A673 (cell line): ENCODE measurements at regions not wholly inside any gene's neighbourhood (a gene's known extent, or its start where the extent isn't known, plus 50 kb on each side); places are given as distances from the start of the nearest gene placed in this dataset.

Source experiments
- EZH2 ChIP-seq: fragments of 200-600 bp; sonication (generic); IDR thresholded peaks from 2 replicates; pipeline ENCODE4 v1.6.1; 2017; ENCODE audit warnings: borderline replicate concordance, low read depth, mild to moderate bottlenecking, mixed read lengths, antibody characterized with exemption, low read length; ENCODE audit not compliant: poor library complexity, severe bottlenecking
- TF ChIP-seq, protein P1 (sequence below): fragments of 300-800, 200-600 bp; sonication (generic); conservative IDR thresholded peaks from 2 replicates; pipeline ENCODE4 v1.5.1; 2017; ENCODE audit warnings: low read depth, mild to moderate bottlenecking, antibody characterized with exemption, low read length, moderate library complexity, mixed read lengths

DNA sequence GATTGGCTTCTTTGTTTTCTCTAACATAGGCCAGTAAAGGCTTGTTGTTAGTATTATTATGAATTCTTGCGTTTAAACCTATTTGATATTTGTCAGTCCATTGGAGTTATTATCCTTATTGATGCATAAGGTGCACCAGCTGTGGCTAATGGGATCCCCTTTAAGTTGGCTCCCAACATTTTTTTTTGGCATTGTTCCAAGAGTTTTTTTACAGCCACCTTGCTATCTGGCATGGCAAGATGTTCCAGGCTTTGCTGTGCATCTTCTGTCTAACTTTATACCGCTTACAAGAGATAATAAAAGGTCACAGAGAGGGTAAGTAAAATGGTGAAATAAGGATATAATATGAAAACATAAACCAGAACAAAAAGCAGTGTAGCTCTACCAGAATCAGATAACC, 157.5 kb upstream of the TACR1 start:
- TF ChIP-seq, protein P1, sequence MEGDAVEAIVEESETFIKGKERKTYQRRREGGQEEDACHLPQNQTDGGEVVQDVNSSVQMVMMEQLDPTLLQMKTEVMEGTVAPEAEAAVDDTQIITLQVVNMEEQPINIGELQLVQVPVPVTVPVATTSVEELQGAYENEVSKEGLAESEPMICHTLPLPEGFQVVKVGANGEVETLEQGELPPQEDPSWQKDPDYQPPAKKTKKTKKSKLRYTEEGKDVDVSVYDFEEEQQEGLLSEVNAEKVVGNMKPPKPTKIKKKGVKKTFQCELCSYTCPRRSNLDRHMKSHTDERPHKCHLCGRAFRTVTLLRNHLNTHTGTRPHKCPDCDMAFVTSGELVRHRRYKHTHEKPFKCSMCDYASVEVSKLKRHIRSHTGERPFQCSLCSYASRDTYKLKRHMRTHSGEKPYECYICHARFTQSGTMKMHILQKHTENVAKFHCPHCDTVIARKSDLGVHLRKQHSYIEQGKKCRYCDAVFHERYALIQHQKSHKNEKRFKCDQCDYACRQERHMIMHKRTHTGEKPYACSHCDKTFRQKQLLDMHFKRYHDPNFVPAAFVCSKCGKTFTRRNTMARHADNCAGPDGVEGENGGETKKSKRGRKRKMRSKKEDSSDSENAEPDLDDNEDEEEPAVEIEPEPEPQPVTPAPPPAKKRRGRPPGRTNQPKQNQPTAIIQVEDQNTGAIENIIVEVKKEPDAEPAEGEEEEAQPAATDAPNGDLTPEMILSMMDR: no peak
- no peak for TF ChIP-seq EZH2
